Activated CD4-positive, alpha-beta T cell treated with anti-CD3 and anti-CD28 coated beads, Interleukin-2, amount 10 ng/mL, durations not matched to agents 7 days and 5 days (primary cell): ENCODE measurements at regions not wholly inside any gene's neighbourhood (a gene's known extent, or its start where the extent isn't known, plus 50 kb on each side); places are given as distances from the start of the nearest gene placed in this dataset.

ENCODE experiments used
- CTCF ChIA-PET: fragments of 350-600 bp; sonication (Branson Sonifier 250); formaldehyde crosslinking; loops from one replicate; lab custom pipeline; 2021; ENCODE audit warnings: antibody characterized with exemption; lab: Charles Lee
- POLR2A ChIA-PET: fragments of 350-600 bp; sonication (Branson Sonifier 250); formaldehyde crosslinking; loops from one replicate; lab custom pipeline; 2021; ENCODE audit warnings: antibody characterized with exemption; lab: Charles Lee
- DNase-seq: peaks from one replicate; pipeline ENCODE4 v3.0.0-alpha.2; 2020
- H3K27ac Mint-ChIP-seq: one replicate; pipeline ENCODE4 v1.8.0; 2021; ENCODE audit warnings: mild to moderate bottlenecking, moderate library complexity, mixed read lengths
- H3K27me3 Mint-ChIP-seq: one replicate; pipeline ENCODE4 v1.8.0; 2021; ENCODE audit warnings: mixed read lengths
- H3K36me3 Mint-ChIP-seq: one replicate; pipeline ENCODE4 v1.8.0; 2021; ENCODE audit warnings: low read depth, mixed read lengths
- H3K4me1 Mint-ChIP-seq: one replicate; pipeline ENCODE4 v1.8.0; 2021; ENCODE audit warnings: mixed read lengths
- H3K4me3 Mint-ChIP-seq: one replicate; pipeline ENCODE4 v1.8.0; 2021; ENCODE audit warnings: mild to moderate bottlenecking, moderate library complexity, mixed read lengths
- H3K9me3 Mint-ChIP-seq: one replicate; pipeline ENCODE4 v1.8.0; 2021; ENCODE audit warnings: mixed read lengths

DNA sequence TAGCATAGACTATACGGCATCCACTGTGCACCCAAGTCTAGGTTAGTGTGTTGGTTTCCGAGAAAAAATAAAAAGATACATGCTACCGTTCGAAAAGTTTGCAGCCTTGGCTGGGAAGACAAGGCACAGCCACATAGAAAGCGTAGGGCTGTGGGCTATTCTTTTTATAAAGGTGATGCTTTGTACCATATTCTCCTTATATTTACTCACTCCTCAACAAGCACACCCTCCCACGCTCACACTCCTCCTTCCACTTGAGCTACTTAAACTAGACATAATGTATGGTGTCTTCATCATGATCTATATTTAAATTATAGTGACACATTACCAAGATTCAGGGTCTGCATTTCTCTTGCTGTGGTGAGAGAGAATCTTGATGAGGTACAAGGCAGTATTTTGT lies 1416.5 kb downstream of the AACS start:
- no peak for DNase-seq
- Mint-ChIP-seq H3K4me3 (no peak overlapping the region), H3K36me3 (no peaks in the 10 kb centered on the region), H3K9me3 (peaks cover 8% of the 10 kb centered on the region), H3K27ac (no peak overlapping the region), H3K4me1 (no peaks in the 10 kb centered on the region), H3K27me3 (no peaks in the 10 kb centered on the region)
- ChIA-PET CTCF (no interaction called here), POLR2A (no interaction called here)

DNA sequence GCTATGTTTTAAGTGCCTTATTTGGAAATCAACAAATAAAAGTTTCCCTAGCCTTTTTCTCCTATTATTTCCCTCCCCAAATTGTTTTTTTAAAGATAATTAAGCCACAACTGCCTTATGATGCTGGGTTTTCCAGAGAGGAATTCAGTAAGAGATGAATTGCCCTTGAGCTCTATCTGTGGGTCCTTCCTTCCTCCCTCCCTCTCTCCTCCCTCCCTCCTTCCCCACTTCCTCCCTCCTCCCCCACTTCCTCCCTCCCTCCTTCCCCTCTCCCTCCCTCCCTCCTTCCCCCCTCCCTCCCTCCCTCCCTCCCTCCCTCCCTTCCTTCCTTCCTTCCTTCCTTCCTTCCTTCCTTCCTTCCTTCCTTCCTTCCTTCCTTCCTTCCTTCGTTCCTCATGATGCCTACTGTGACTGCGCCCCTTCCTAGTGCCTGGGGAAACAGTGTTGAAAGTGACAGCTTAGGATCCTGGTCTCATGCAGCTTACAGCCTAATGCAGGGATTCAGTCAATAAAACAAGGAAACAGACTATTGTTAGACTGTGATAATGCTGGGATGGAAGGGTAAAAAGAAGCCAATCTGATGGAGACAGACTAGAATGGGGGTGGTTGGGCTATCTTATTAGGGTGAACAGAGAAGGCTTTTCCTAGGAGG lies 1417.1 kb downstream of the AACS start:
- Mint-ChIP-seq H3K9me3 (peaks cover 5% of the 10 kb centered on the region), H3K36me3 (no peaks in the 10 kb centered on the region), H3K4me1 (no peaks in the 10 kb centered on the region), H3K27ac (no peak overlapping the region), H3K27me3 (no peaks in the 10 kb centered on the region), H3K4me3 (no peak overlapping the region)
- DNase-seq, result no peak
- POLR2A ChIA-PET, result interaction anchor here (0.6 kb wide), 1 partner anchor 56 kb away, joined by 5 read pairs; no protein-coding TSS in a partner anchor
- CTCF ChIA-PET, result no interaction called here

DNA sequence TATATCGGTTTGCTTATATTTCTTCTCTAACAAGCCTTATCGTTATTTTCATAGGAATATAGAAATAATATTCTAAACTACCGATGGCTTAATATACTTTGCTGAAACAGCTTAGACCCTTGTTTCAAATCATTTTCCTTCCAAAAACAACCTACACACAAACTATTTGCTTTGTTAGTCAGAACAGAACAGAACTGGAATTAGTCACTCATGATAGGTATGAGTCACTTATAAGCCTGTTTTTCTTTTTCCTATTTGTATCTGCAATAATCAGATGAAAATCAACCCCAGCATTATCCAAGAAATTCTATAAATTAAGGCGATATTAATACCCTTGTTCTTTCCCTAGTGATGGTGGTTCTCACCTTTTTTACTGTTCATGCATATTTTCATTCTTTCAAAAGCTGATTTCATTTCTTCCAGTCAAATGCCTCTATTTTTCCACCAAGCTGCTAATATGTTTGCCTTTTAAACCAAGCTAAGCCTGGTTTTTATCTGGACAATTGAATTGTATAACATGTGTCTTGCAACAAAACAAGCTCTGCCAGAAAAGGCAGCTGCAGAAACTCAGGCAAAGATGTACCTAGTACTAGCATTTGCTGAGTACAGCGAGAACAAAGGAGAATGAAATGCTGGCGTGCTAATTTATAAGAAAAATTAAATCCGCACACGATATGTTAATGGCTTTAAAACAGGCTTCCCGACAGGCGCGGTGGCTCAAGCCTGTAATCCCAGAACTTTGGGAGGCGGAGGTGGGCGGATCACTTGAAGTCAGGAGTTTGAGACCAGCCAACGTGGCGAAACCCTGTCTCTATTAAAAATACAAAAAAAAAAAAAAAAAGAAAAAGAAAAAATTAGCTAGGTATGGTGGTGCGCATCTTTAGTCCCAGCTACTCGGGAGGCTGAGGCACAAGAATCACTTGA lies 1418.2 kb downstream of the AACS start:
- H3K36me3 Mint-ChIP-seq, result no peaks in the 10 kb centered on the region
- H3K27ac Mint-ChIP-seq, result no peak overlapping the region
- DNase-seq, result no peak
- peaks cover 3% of the 10 kb centered on the region for H3K9me3 Mint-ChIP-seq
- POLR2A ChIA-PET, result interaction anchor here (0.6 kb wide), 1 partner anchor 55 kb away, joined by 5 read pairs; no protein-coding TSS in a partner anchor
- CTCF ChIA-PET, result no interaction called here
- H3K27me3 Mint-ChIP-seq, result no peaks in the 10 kb centered on the region
- no peak overlapping the region for H3K4me3 Mint-ChIP-seq
- no peaks in the 10 kb centered on the region for H3K4me1 Mint-ChIP-seq

DNA sequence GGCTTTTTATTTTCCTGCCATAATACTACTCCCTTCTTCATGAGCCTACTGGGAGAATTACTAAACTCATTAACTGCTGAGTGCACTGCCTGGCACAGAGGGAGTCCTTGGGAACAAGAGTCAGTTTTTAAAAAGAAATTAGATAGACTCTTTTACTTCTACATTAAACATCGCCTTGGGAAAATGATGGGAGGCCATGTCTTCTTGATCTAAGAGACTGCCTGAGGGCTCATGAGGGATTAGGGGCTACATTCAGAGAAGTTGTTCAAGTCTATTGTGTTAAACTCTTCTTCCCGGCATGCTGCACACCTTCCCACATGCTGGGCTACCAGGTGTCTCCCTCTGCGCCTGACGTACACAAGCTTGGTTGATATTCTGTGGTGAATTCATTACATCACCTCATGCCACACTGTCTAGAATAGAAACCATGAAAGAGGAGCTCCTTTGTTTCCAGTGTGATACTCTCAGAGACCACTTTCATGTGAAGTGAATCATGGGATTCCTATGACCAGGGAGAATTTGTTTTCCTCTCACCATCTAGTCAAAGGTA lies 1422.3 kb downstream of the AACS start:
- DNase-seq, result no peak
- Mint-ChIP-seq H3K27me3 (no peaks in the 10 kb centered on the region), H3K4me3 (no peak overlapping the region), H3K27ac (no peak overlapping the region), H3K9me3 (peaks cover 9% of the 10 kb centered on the region), H3K4me1 (no peaks in the 10 kb centered on the region), H3K36me3 (no peaks in the 10 kb centered on the region)
- CTCF ChIA-PET, result no interaction called here
- POLR2A ChIA-PET, result no interaction called here

DNA sequence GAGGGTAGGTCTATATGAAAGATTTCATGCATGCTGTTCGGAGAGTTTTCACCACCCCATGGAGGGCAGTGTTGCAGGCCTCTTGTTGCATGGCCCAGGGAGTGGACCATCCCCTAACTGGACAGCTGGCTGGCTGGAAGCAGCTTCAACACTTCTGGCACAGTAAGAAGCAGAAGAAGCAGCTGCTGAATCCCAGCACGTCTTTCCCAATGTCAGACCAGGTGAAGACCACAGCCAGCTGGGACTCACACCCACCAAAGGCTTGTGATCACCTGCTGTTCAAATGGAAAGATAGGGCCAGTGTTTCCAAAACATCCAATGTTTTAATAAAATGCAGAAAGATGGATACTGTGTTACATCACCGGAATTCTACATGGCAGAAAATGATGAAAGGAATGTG lies 1423.6 kb downstream of the AACS start:
- Mint-ChIP-seq H3K36me3 (no peaks in the 10 kb centered on the region), H3K27me3 (no peaks in the 10 kb centered on the region), H3K4me1 (no peaks in the 10 kb centered on the region), H3K4me3 (no peak overlapping the region), H3K27ac (no peak overlapping the region), H3K9me3 (peaks cover 13% of the 10 kb centered on the region)
- no peak for DNase-seq
- ChIA-PET POLR2A (no interaction called here), CTCF (no interaction called here)

DNA sequence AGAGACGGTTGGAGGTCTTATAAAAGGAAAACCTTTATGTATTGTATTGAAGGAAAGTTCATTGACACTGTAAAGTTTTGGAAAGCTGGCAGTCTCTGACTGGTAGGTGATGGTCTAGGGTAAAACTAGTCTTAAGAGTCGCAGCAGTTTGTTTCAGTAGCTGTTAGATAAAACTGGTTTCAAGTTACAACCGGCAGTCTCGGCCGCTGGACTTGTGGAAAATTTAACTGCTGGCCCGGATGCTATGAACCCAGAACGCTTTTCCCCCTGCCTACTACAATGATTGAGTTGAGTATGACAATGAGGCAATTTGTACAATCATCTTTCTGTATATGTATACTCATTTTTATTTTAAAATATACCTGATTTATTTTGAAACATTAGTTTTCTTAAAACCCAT lies 1426.9 kb downstream of the AACS start:
- DNase-seq, result no peak
- no peak overlapping the region for H3K4me3 Mint-ChIP-seq
- H3K36me3 Mint-ChIP-seq, result no peaks in the 10 kb centered on the region
- ChIA-PET CTCF (no interaction called here), POLR2A (no interaction called here)
- no peaks in the 10 kb centered on the region for H3K27me3 Mint-ChIP-seq
- H3K4me1 Mint-ChIP-seq, result no peaks in the 10 kb centered on the region
- no peak overlapping the region for H3K27ac Mint-ChIP-seq
- peaks cover 13% of the 10 kb centered on the region for H3K9me3 Mint-ChIP-seq

DNA sequence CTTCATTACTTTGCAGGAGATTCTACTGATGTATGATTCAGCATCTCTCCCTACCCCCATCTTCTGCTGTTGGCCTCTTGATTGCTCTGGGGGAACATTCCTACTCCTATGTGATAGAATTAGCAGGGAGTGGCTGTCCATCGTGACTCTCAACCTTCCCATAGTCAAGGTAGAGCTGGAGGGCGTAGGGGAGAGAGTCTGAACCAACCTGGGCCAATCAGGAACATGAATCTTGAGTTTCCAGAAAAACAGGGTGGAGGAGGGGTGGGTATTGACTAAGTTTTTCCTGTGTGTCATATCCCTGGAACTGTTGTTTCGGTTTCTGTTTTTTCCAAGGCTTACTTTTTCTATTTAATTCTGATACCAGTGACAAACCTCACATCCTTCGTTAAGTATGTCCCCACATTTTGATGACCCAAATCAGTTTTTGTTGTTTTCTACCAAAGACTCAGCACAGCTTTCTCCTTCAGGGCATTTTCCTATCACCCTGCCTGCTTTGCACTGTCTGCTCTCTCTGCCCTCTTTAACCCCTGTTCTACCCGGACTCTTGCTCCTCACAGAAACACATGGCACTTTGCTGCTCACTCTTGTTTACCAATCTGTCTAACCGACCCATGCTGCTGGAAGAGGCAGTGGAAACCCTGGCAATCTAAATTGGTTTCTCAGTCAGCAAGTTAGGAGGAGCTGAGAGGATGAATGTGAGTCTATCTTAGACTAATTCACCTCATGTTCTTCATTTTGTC lies 1428.3 kb downstream of the AACS start:
- no peak for DNase-seq
- POLR2A ChIA-PET, result no interaction called here
- CTCF ChIA-PET, result no interaction called here
- Mint-ChIP-seq H3K9me3 (peaks cover 13% of the 10 kb centered on the region), H3K4me3 (no peak overlapping the region), H3K27me3 (no peaks in the 10 kb centered on the region), H3K4me1 (no peaks in the 10 kb centered on the region), H3K27ac (no peak overlapping the region), H3K36me3 (no peaks in the 10 kb centered on the region)

DNA sequence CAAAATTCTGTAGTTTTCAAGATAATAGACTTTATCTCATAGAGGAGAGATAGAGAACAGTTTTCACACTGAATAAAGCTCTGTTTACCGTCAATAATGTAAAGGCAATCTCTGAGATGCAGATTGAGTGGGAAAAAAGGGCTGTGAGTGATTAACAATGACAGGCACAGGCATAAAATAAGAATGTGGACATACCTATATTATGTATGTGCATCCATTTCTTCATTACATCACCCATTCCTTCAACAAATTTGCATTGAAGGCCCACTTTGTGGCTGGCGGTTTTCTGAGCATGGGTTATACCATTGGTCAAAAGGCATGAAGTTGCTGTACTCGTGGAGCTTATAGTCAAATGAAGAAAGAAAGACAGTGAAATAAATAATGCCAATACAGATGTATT lies 1431.0 kb downstream of the AACS start:
- no peak for DNase-seq
- Mint-ChIP-seq H3K4me1 (no peaks in the 10 kb centered on the region), H3K36me3 (no peaks in the 10 kb centered on the region), H3K4me3 (no peak overlapping the region), H3K9me3 (peaks cover 6% of the 10 kb centered on the region), H3K27me3 (no peaks in the 10 kb centered on the region), H3K27ac (no peak overlapping the region)
- CTCF ChIA-PET, result no interaction called here
- POLR2A ChIA-PET, result no interaction called here

DNA sequence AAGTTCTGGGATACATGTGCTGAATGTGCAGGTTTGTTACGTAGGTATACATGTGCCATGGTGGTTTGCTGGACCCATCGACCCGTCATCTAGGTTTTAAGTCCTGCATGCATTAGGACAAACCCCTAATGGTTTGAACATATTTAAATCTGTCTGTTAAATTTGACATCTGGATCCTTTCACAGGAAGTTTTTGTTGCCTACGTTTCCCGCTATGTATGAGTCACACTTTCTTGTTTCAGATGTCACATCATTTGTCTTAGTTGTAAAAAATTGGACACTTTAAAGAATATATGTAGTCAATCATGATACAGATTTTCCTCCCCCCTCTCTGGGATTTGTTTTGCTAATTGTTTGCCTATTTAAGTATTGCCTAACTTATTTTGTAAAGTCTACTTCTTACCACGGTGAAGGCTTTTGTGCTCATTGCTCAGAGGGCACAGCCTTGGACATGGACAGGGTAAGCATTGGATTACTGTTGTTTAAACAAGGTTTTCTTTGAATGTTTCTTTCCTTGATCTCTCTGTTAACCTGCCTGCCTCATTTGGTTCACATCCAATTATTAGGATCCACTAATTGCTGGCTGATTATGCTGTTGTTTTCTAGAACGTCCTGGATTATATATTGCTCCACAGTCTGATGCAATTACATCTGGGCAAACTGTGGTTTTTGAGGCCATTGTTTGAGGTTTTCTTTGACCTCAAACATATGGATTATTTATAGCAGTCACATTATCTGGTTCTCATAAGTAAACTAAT lies 1441.4 kb downstream of the AACS start:
- POLR2A ChIA-PET, result no interaction called here
- Mint-ChIP-seq H3K27me3 (no peaks in the 10 kb centered on the region), H3K4me1 (peaks cover 6% of the 10 kb centered on the region), H3K9me3 (peaks cover 5% of the 10 kb centered on the region), H3K4me3 (no peak overlapping the region), H3K27ac (no peak overlapping the region), H3K36me3 (no peaks in the 10 kb centered on the region)
- CTCF ChIA-PET, result no interaction called here
- DNase-seq, result no peak

DNA sequence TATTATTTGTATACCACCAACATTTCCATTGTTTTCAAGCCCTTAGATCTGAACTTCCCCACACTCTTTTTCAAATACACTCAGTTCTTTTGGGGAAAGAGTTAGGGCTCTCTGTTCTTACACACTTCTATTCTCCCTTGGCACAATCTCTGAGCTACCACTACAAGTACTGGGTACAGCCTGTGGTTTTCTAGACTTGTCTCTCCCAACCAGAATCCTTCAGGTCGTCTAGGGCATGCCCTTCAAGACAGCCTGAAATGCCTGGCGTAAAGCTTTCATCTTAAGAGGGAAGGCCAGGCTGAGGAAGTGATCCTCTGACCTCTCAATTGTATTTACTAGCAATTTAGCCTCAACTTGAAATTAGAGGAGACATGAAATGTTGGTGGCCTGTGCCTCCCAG lies 1442.0 kb downstream of the AACS start:
- ChIA-PET CTCF (no interaction called here), POLR2A (no interaction called here)
- Mint-ChIP-seq H3K4me3 (no peak overlapping the region), H3K27me3 (no peaks in the 10 kb centered on the region), H3K36me3 (no peaks in the 10 kb centered on the region), H3K9me3 (peaks cover 5% of the 10 kb centered on the region), H3K4me1 (peaks cover 6% of the 10 kb centered on the region), H3K27ac (no peak overlapping the region)
- no peak for DNase-seq

DNA sequence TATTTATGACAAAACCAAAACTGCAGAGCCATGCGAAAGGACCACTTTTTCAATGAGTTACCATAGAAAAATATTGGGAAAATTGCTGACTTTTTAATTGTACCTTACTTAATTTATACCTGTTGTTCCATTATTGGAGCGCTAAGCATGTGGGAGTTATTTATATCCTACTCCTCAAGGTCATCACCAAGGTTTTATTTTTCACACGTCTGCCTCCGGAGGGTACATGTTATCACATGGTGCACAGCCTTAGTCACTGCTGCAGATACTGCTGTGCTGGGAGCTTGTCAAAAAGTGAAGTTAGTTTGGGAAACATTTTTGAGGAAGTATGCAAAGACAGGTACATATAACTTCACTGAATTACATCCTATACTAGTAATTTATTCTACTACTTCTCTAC lies 1444.3 kb downstream of the AACS start:
- ChIA-PET CTCF (no interaction called here), POLR2A (no interaction called here)
- H3K27me3 Mint-ChIP-seq, result no peaks in the 10 kb centered on the region
- peaks cover 6% of the 10 kb centered on the region for H3K4me1 Mint-ChIP-seq
- no peaks in the 10 kb centered on the region for H3K36me3 Mint-ChIP-seq
- DNase-seq, result no peak
- H3K4me3 Mint-ChIP-seq, result no peak overlapping the region
- H3K27ac Mint-ChIP-seq, result no peak overlapping the region
- peaks cover 5% of the 10 kb centered on the region for H3K9me3 Mint-ChIP-seq

DNA sequence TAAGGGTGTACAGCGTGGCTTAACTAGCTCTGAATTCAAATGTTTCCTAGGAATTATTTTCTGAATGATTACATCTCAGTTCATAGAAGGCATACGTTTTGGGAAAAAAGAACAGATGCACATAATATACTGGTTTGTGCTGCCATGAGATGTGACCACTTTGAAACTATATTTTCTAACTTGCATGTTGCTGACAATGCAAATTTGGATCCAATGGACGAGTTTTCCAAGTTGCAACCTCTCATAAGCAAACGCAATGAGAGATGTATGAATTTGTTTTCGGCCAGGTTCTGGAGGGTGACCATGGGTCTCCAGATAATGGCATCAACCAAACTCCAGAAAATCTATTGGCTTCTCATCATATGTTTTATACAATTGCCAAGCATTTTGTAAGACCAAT lies 1445.4 kb downstream of the AACS start:
- Mint-ChIP-seq H3K4me1 (peaks cover 6% of the 10 kb centered on the region), H3K27me3 (no peaks in the 10 kb centered on the region), H3K4me3 (no peak overlapping the region), H3K36me3 (no peaks in the 10 kb centered on the region), H3K9me3 (peaks cover 5% of the 10 kb centered on the region), H3K27ac (no peak overlapping the region)
- POLR2A ChIA-PET, result no interaction called here
- CTCF ChIA-PET, result no interaction called here
- DNase-seq, result no peak
